GM12865 (cell line): ENCODE measurements at regions not wholly inside any gene's neighbourhood (a gene's known extent, or its start where the extent isn't known, plus 50 kb on each side); places are given as distances from the start of the nearest gene placed in this dataset.

Source experiments
- DNase-seq: peaks from one replicate; pipeline ENCODE4 v3.0.0; 2010; ENCODE audit warnings: low read depth
- H3K4me3 ChIP-seq: 2 replicates; pipeline ENCODE4 v1.5.1; 2011; ENCODE audit warnings: mild to moderate bottlenecking, low read depth, low read length, control low read depth
- TF ChIP-seq, protein P1 (sequence below): IDR thresholded peaks from 2 replicates; pipeline ENCODE4 v1.5.1; 2011; ENCODE audit warnings: low read length, control low read depth, low read depth, inconsistent platforms; ENCODE audit not compliant: insufficient read depth; ENCODE audit errors: missing control alignments

DNA sequence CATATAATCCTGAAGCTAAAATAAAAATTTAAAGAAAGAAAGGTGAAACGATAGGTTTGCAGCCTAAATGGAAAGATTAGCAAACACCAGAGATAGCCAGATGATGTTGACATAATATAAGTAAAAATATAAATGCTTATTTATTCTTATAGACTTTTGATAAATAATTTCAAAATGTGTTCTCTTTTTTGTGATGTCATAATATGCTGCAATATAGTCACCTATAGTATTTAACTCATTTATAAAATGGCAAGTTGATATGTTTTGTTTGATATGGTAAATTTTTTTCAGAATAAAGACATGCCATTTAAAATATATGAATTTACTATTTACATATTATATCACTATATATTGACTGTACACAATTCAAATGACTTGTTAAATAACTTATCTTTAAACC, 813.4 kb downstream of the LRFN5 start:
- TF ChIP-seq, protein P1, sequence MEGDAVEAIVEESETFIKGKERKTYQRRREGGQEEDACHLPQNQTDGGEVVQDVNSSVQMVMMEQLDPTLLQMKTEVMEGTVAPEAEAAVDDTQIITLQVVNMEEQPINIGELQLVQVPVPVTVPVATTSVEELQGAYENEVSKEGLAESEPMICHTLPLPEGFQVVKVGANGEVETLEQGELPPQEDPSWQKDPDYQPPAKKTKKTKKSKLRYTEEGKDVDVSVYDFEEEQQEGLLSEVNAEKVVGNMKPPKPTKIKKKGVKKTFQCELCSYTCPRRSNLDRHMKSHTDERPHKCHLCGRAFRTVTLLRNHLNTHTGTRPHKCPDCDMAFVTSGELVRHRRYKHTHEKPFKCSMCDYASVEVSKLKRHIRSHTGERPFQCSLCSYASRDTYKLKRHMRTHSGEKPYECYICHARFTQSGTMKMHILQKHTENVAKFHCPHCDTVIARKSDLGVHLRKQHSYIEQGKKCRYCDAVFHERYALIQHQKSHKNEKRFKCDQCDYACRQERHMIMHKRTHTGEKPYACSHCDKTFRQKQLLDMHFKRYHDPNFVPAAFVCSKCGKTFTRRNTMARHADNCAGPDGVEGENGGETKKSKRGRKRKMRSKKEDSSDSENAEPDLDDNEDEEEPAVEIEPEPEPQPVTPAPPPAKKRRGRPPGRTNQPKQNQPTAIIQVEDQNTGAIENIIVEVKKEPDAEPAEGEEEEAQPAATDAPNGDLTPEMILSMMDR, result no peak
- no peak for DNase-seq
- H3K4me3 ChIP-seq, result no peak overlapping the region

DNA sequence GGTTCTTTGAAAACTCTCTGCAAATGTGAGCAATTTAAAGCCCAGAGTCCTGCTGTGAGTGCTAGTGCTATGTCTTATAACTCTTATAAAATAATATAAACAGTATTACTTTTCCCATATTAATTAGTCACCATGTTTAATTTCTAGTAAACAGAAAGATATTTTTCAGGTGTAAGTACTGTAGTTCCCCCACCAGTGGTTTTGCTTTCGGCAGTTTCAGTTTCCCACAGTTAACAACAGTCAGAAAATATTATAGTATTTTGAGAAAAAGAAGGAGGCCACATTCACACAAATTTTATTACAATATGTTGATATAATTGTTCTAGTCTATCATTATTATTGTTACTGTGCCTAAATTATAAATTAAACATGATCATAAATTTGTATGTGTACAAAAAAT, 800.5 kb downstream of the LRFN5 start:
- TF ChIP-seq, protein P1, result no peak
- no peak overlapping the region for H3K4me3 ChIP-seq
- DNase-seq, result peak; percentile 3

DNA sequence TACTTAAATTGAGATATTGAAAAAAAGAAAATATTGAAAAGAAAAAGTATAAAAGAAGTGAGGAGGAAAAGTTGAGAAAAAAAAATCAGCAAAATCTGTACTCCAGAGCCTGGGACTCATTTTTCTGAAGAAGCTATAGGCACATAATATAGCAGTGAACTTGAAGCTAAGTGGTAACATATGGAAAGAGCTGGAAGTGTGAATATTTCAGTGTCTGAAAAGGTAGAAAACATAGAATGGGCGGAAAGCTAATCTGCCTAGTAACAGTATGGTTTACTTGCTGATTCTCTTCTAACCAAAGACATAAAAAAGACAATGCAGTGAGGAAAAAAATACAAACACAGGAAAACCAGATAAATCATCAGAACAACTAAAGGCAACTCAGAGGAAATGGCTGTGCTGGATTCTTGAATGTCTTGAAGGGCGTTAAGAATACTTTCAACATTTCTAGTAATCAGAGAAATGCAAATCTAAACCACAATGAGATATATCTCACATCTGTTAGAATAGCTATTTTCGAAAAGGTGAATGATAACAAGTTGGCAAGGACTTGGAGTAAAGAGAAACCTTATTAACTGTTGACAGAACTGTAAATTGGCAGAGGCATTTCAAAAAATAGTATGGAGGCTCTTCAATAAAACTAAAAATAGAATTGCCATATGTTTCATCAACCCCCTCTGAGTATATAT, 784.6 kb downstream of the LRFN5 start:
- peak; percentile 3 for DNase-seq
- no peak overlapping the region for H3K4me3 ChIP-seq
- TF ChIP-seq, protein P1, result no peak

DNA sequence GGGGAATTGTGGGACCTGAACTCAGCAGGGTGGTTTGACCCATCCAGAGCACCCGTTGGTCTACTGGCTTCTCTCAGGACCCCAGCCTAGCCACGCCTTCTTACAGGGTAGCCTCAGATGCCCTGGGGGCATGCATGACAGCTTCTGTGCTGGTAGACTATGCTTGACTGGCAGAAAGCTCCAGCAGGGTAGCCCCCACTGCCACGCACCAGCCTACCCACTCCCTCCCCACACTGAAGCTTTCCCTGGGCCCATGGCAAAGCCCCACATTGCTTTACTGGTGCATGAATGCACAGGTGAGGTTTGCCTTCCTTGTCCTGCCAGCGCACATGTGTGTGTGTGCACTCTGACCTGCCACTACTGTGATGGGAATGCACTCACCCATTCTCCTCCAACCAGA, 772.2 kb downstream of the LRFN5 start:
- no peak overlapping the region for H3K4me3 ChIP-seq
- TF ChIP-seq, protein P1, result no peak
- no peak for DNase-seq

DNA sequence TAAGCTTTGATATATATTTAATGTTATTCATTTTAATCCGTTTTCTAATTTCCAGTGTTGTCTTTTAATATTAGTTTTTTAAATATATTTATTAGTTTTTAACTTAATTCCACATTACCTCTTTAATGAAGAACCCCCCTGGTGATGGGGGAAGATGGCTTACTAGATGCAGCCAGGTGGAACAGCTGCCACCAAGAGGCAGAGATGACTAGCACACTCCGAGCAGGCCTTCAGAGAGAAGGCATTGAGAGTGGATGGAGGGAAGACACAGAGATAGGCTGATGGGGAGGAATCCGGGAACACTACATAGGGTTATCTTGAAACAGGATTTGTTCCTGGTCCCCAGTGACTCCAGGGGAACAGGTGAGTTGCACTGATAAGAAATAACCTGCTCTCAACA, 771.6 kb downstream of the LRFN5 start:
- H3K4me3 ChIP-seq, result no peak overlapping the region
- DNase-seq, result no peak

DNA sequence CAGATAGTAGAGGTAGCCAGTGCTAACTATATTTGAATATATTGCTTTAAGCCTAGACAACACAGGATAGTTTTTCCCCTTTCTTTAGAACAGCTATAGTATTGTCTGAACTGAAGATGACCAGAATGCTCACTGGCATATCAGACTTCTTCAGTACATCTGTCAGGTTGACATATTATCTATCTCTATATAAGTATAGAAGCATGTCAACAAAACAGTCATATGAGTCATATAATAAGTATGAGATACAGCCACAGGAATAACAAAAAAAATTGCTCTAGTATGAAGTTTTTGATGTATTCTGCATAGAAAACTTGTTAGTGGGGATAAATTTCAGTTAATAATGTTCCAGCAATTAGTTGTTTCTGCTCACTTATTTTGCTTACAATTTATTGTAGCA, 767.7 kb downstream of the LRFN5 start:
- TF ChIP-seq, protein P1, result no peak
- no peak for DNase-seq
- no peak overlapping the region for H3K4me3 ChIP-seq

More for the DNA sequence above, 771.6 kb downstream of the LRFN5 start:
- TF ChIP-seq, protein P1, result no peak

DNA sequence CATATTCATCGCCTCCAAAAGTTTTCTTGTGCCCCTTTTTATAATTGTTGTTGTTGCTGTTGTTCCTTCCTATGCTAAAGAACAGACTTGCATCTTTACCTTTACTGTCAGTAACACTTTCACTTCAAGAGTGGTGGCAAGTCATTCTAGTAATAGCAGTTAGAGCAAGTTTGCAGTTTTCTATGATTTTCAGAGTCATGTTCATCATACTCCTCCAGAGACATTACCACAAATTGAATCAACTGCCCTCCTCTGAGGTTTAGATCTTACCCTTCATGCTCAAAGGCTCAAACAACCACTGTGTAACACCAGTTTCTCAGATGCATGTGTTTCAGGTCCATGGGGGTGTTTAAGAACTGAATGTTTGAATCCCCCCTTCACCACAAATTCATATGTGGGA, 763.4 kb downstream of the LRFN5 start:
- H3K4me3 ChIP-seq, result no peak overlapping the region
- TF ChIP-seq, protein P1, result no peak
- DNase-seq, result no peak
